NCI-H1092 (cell line): ENCODE measurements at regions not wholly inside any gene's neighbourhood (a gene's known extent, or its start where the extent isn't known, plus 50 kb on each side); places are given as distances from the start of the nearest gene placed in this dataset.
"Not testable (repeated sequence)": the region's sequence is repeated elsewhere in the genome, so short reads cannot be mapped to it uniquely, and the experiment has no call there.

Experiments used
- DNase-seq: peaks from one replicate; lab custom pipeline; 2025; lab: John Stamatoyannopoulos, UW

DNA sequence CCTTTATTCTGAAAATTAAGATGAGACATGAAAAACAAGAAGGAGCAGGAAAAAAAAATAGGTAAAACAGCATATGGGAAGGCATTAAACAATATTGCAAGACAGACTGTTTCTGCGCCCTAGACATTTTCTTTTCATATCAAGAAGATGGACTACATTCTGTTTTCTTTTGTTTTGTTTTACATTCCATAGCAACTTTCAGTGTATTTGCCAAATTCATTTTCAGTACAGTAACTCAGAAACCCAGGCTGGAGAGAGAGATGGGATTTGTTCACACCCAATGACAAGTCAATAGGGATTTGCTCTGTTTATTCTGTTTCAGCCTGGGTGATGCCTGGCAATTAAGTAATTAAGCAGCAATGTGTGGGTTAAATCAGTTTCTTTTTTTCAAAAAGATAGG is 892.8 kb upstream of the DIAPH2 start:
- no peak for DNase-seq

DNA sequence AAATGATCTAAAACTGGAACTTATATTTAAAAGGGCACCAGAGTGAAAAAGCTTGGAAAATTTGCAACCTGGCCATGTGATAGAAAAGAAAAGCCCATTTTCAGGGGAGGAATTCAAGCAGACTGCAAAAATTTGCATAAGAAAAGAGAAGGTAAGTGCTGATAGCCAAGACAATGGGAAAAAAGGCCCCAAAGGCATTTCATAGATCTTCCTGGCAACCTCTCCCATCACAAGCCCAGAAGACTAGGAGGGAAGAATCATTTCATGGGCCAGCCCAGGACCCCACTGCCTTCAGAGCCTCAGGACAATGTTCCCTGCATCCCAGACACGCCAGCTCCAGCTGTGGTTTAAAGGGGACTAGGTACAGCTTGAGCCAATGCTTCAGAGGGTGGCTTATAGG is 887.3 kb upstream of the DIAPH2 start:
- DNase-seq, result no peak

DNA sequence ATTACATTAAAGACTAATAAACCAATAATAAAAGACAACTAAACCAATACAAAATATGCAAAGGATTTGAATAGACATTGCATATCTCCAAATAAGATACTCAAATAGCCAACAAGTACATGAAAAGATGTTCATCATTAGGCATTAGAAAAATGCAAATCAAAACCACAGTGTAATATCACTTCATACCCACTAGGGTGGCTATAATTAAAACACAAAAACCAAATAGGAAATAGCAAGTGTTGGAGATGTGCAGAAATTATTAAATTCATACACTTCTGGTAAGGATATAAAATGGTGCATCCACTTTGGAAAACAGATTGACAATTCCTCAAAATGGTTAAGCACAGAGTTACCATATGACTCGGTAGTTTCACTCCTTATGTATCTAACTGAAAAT is 860.8 kb upstream of the DIAPH2 start:
- no peak for DNase-seq

DNA sequence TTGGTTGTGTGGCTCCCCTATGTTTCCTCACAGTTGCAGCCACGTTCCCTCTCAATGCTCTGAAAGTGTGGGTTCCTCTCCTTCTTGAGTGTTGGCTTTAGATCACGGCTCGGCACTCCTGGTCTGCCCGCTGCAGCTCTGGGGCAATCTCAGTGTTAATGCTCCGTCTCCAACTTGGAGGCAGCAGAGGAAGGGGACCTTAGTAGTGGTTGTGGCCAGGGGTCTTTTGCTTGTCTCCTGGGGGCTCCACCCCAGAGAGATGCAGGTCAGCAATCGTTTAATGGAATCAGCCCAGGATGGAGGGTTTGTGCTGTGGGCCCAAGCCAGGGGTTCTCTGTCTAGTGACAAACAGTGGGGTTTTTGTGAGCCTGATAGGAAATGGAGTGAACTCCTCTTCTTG is 849.4 kb upstream of the DIAPH2 start:
- no peak for DNase-seq

DNA sequence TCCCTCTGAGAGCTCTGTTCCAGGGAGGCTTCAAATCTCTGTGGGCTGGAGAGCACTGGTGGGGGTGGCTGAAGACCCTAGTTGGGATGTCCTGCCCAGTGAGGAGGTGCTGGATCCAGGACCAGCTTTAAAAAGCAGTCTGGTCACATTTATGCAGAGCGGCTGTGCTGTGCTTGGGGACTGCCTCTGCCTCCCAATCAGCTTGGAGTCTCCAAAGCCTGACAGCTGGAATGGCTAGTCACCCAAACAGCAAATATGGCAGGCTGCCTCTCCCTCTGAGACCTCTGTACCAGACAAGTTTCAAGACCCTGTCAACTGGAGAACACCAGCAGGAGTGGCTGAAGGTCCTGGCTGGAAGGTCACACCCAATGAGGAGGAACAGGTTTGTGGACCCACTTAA is 848.1 kb upstream of the DIAPH2 start:
- DNase-seq, result no peak

DNA sequence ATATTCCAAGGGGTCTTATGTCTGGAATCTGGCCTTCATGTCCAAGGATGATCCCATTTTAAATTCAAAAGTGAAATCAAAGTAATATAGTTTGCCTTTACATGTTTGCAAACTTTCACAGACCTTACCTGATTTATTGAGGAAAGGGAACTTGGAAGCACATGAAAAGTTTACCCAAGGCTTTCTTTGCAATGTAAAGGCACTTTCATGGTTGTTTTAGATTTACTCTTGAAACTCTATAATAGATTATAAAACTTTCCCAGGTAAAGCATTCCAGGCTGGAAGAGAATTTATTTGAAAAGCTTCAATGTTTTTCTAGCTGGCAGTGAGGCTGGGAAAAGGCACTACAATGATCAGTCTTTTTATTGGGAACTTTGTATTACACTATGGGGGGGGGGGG is 842.8 kb upstream of the DIAPH2 start:
- no peak for DNase-seq

DNA sequence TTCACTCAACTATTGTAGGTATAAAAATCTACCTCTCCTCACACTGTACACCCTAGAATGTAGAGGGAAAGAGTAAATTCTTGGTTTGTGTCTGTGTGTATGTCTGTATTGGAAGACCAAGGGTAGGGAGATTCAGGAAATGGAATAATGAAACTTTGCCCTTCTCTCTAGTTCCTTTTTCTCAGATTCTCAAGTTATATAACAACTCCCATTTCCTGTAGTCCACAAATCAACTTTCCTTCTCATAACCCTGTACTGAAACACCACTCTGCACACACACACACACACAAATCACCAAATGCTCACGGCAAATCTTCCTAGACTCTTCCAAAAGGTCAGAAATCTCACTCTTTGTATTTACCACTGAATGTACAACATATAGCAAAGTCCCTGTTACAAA is 824.5 kb upstream of the DIAPH2 start:
- no peak for DNase-seq

DNA sequence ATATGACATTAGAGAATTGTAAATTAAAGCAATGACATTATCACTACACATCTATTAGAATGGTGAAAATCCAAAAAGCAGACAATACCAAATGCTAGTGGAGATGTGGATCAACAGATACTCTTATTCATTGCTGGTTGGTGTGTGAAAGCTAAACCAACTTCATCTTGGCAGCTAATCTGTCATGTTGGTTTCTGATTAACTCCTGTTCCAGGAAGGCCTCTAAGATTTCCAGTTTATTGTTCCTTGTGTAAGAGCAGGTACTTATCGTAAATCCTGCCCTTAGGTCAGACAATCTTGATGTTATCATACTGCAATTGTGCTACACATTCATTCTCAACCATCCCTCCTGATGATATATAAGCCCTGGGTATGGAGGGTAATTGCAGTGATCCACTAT is 809.0 kb upstream of the DIAPH2 start:
- no peak for DNase-seq

DNA sequence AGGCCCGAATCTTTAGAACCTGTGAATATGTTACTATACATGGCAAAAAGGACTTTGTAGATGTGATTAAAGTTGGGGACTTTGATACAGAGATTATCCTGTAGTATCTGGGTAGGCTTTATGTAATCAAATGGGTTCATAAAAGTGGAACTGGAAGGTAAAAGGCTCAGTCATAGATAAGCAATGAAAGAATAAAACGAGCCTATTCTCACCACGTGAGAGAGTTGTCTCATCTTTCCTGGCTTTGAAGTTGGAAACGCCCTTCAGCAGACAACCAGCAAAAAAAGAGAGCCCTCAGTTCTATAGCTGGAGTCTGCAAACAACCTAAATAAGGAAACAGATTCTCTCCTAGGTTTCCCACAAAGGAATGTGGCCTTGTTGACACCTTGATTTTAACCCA is 805.8 kb upstream of the DIAPH2 start:
- DNase-seq, result no peak

DNA sequence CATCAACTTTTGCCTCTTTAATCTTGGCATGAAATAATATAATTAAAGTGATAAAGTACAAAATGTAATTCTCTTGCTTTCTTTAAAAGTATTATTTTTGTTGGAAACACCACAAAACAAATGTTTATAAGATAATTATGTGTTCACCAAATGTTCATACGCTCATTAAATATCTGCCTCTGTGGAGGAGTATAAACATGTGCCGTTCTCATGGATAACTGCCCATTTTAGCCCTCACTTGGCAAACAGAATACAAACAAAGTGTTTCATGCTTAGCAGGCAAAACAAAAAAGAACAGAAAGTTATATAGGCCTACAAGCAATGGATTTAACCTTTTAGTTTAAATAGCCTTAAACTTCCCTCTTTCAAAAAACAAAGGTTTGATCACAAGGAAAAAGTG is 800.5 kb upstream of the DIAPH2 start:
- DNase-seq, result no peak

DNA sequence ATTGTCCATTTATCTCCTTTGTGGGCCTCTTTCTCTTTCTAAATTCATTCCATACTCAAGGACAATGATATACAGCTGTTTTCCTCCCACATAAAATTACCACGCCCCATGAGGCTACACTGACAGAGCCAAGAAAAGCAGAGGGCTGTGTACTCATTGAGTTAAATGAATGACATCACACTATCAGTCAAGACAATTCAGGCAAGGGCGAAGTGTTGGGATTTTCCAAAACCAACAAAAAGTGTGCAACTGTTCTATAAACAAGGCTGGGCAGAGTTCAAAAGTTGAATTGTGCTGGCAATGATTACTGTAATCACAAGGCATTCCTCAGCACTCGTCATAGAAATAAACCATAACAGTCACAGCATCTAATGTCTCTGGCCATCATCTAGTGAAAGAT is 799.6 kb upstream of the DIAPH2 start:
- DNase-seq, result no peak

DNA sequence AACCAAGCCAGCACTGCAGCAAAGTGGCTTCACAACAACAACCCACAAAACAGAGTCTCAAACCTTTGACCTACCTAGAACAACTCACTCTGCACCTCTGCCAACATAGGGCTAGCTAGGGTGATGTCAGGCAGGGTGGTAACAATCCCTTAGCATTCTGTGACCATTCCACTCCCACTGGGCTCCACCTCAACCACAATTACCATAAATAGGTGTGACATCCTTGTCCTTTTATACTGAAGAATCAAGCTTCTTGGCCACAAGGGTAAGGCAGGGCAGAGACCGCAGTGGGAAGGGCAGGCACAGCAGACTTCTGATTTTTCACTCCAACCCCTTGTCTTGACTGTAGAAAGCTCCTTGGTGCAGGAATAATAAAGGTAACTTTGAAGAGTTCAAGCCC is 795.4 kb upstream of the DIAPH2 start:
- no peak for DNase-seq

DNA sequence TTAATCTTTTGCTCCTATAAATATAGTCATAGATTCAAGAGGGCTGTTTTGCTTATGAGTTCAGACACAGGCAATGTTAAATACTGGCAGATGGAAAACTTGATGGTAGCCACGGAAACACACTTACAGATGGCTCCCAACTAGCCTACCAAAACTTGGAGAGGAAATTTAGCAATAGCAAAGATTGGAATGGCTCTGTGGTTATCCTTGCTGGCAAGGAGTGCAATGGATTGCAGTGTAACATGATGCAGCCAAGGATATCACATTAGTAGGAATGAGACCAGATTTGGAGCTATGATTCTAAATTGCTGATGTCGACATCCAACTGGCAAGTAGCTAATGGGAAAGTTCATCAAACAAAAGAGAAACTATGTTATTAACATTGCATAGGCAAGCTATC is 791.0 kb upstream of the DIAPH2 start:
- no peak for DNase-seq

DNA sequence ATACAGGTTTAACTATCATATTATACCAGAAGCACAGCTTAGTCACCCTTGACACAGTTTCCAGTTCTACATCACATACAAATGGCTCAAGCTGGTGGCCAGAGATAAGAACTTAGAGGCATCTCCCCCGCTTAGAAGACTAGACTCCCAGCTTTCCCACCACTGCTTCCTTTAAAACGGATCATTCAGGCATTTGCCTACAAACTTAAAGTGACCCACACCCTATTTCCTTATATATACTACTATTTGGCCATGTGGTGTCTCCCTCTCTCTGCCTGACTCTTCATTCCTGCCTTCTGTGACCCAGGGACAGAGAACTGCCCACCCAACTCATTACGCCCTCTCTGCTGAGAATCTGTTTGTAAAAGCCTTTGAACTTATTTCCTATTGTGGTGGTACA is 781.2 kb upstream of the DIAPH2 start:
- DNase-seq, result no peak

DNA sequence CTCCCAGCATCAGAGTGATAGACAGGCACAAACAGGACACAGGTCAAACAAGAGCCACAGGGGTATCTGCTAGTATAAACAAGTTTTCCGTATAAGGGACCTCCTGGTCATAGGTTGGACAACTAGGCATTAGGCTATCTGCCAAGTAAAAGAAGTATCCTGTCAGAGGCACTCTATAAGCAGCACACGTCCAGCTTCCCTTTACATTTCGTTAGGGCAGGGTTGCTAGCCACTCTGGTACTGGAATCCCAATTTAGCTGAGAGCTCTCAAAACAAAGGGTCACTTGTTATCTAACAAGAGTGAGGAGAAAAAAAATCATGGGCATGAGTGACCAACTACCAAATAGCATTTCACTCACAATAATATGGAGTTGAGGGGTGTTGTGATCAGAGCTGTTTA is 780.7 kb upstream of the DIAPH2 start:
- DNase-seq, result no peak

DNA sequence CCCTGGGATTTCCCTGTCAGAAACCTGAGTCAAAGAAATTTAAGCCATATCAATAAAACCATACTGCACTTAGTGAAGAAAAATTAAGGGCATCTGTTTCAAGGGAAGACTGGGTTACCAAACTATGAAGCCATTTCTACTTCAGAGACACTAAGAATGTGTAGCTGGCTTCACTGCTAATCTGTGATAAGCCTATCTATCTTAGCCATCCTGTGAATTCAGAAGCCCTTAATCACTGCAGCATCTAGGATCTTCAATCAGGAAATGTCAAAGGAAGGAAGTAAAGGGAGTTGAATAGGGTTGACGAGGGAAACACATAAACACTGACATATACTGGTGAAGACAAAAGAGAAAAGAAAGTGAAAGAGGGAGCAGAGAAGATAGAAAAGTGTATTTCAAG is 777.6 kb upstream of the DIAPH2 start:
- DNase-seq, result no peak

DNA sequence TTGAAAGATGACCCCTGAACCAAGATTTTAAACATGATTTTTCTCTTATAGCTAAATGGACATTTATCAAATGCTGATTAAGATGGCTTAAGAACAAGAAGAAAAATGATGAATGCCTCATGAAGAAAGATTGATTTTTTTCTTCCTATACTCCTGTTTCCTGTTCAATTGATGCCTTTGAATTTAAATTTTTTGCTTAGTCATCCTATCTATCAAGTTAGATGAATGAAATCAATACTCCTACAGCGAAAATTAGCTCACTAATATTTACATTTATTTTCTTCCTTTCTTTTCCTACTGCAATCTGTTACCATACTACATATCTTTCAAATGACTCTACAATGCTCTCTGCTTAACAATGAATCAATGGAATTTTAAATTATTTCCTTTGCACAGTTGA is 773.6 kb upstream of the DIAPH2 start:
- DNase-seq, result no peak

DNA sequence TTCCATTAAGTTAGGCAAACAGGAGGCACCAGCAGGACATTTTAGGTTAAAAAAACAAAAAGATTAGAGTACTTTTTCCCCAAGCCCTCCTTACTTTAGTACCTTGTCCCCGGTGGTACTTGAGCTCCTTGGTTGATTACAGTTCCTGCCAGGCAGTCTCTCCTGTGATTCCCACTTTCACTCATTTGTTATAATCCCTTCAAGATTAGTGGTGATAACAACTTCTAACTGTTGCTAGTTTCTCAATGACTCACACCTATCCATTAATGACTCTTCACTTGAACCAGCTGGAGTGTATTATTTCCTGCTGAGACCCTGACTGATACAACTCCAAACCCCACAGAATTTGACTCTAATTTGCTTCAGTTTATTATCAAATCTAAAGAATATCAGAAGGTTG is 765.0 kb upstream of the DIAPH2 start:
- DNase-seq, result no peak

DNA sequence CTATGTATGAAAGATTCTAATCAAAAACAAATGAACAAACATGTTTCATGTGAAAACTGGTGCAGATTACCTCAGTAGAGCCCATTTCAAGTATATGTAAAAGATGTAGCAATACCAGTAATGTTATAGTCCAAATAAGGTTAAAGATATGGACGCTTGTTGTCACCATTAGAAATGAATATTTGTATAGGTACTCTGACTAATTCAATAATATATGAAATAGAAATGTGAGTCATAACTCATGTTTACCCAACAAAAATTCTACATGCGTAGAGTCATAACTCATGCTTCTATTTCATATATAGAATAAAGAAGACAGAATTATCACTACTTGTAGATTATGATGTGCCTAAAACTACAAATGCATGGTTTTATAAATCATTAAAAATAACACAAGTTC is 739.1 kb upstream of the DIAPH2 start:
- no peak for DNase-seq

DNA sequence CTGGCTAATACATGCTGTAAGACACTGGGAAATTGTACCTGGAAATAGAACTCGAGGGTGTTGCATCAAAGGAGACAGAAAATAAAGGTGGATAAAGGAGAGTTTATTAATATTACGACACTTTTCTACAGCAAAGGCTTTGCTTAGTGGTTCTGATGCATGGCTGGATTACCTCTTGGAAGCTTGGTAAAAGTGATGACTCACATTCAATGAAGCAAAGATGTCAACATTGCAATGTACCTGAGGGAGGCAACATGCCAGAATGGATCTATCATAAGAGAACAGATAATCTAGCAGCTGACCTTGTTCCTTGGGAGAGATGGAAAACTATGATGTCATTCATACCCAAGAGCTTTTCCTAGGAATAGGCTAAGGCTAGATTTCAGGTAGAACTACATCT is 735.1 kb upstream of the DIAPH2 start:
- no peak for DNase-seq

DNA sequence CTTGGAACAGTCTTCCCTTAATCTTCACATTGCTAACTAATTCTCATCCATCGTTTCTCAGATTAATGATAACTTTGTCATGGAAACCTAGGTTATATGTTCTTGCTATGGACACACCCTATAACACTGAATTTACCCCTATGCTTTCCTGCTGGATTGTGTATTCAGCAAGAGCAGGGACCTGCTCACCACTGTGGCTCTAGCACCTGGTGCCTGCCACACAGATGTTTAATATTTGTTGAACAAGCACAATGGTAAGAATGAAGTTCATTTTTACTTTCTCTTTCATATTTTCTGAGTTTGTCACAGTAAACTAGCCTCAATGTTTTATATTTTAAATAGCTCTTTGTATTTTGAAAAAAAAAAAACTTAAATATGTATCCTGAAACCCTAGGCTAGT is 734.0 kb upstream of the DIAPH2 start:
- DNase-seq, result no peak

DNA sequence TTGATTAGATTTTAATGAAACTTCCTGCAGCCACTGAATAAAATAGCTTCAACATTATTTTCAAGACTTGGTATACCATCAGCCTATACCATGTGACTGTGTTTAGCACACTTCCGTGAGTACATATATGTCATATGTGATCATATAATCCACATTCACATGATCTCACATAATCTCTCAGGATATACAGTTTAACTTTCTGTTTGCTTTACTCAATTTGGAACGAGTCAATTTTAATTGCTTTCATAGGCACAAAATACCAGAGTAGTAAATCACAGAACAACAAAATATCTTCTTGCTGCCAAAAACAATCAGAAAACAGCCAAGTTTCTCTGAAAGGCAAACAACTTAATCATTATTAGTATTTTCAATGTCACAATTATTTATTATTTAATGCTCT is 731.1 kb upstream of the DIAPH2 start:
- no peak for DNase-seq

DNA sequence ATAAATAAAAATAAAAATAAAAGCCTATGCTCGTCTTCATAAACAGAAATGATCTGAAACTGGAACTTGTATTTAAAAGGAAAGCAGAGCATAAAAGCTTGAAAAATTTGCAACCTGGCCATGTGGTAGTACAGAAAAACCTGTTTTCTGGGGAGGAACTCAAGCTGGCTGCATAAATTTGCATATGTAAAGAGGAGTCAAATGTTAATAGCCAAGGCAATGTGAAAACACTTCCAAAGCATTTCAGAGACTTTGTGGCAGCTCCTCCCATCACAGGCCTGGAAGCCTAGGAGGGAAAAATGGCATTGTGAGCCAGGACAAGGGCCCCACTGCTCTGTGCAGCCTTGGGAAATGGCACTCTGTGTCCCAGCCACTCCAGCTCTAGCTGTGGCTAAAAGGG is 727.9 kb upstream of the DIAPH2 start:
- no peak for DNase-seq

DNA sequence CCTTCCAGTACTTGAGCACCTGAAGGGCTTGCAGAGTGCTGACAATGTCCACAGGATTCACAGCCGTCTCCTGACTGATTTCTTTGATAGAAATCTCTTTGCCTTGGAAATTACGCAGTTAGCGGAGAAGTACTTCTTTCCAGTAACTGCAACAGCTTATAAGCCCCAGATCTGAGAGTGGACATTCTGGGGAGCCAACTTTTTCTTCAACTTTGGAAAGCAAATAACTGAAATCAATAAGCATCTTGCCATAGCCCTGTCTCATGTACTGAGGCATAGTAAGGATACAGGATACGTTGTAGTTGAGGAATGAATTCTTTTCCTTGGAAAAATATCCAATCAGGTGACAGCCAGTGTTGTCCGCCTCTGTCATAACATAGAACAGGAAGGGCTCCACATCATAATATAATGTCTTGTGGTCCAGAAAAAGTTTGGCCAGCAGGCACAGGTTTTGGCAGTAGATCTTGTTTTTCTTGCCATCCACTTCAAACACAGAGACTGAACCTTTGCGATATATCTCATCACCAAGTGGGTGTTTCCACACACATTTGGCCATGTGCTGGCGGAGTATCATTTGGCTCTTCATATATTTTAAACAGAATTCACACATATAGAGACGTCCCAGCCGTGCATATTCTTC is 711.1 kb upstream of the DIAPH2 start:
- DNase-seq, result not testable (repeated sequence)

DNA sequence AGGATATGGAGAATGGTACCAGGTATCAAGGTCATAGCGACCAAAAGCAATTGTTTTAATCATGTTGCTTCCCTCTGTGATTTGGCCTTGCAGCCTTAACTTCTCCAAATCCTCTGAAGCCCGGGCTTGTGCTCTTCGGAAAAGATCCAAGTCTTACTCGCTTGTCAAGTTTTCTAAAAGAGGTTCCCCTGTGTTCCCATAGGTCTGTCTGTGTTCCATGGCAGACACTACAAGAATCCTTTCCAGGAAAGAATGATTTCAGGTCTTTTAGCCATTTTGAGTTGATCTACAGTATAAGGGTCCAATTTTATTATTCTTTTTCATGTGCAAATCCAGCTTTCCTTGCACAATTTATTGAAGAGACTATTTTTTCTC is 710.6 kb upstream of the DIAPH2 start:
- no peak for DNase-seq
